ENCODE measurements at regions not wholly inside any gene's neighbourhood (a gene's known extent, or its start where the extent isn't known, plus 50 kb on each side); places are given as distances from the start of the nearest gene placed in this dataset.

DNA sequence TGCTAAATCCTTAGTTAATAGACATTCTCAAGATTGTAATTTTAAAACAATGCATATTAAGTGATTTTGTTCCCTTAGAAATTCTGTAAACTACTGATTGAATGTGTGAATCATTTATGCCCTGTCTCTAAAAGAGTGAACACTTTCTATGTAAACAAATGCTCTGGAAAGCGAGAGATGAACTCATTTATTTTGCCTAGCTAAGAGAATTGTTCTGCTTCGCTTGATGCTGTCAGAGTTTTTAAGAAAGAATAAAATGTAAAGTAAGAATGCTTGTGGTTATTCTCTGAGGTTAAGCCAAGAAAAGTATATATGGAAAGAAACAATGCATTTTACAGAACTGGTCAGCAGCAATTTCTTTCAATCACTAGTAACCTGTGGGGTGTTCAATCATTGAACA lies 347.4 kb upstream of the NUDT12 start:
- TF ChIP-seq, protein P1, sequence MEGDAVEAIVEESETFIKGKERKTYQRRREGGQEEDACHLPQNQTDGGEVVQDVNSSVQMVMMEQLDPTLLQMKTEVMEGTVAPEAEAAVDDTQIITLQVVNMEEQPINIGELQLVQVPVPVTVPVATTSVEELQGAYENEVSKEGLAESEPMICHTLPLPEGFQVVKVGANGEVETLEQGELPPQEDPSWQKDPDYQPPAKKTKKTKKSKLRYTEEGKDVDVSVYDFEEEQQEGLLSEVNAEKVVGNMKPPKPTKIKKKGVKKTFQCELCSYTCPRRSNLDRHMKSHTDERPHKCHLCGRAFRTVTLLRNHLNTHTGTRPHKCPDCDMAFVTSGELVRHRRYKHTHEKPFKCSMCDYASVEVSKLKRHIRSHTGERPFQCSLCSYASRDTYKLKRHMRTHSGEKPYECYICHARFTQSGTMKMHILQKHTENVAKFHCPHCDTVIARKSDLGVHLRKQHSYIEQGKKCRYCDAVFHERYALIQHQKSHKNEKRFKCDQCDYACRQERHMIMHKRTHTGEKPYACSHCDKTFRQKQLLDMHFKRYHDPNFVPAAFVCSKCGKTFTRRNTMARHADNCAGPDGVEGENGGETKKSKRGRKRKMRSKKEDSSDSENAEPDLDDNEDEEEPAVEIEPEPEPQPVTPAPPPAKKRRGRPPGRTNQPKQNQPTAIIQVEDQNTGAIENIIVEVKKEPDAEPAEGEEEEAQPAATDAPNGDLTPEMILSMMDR (IDR thresholded peaks at IDR 0.05; ENCODE audit: low read length), result no peak
- no peak for TF ChIP-seq EZH2 (IDR thresholded peaks at IDR 0.05; ENCODE audit: borderline replicate concordance, low read length)
